NCI-H748 (cell line): ENCODE measurements at regions not wholly inside any gene's neighbourhood (a gene's known extent, or its start where the extent isn't known, plus 50 kb on each side); places are given as distances from the start of the nearest gene placed in this dataset.

Source experiments
- DNase-seq: peaks from one replicate; lab custom pipeline; 2025; ENCODE audit not compliant: unreplicated experiment; lab: John Stamatoyannopoulos, UW

GRCh38 chr1:80517062-80517461 lies 1283.7 kb upstream of the ADGRL2 start:
- DNase-seq = no peak

GRCh38 chr1:80509965-80510522 lies 1290.7 kb upstream of the ADGRL2 start:
- DNase-seq = no peak

GRCh38 chr1:80506216-80506615 lies 1294.5 kb upstream of the ADGRL2 start:
- DNase-seq = no peak

GRCh38 chr1:80498673-80499072 lies 1302.1 kb upstream of the ADGRL2 start:
- DNase-seq = no peak

GRCh38 chr1:80495806-80496205 lies 1304.9 kb upstream of the ADGRL2 start:
- DNase-seq = no peak

- no peak for DNase-seq
These were observed 1328.6 kb upstream of the ADGRL2 start for GRCh38 chr1:80472145-80472544.

- DNase-seq = no peak
These were observed 1332.4 kb upstream of the ADGRL2 start for GRCh38 chr1:80468356-80468755.

- no peak for DNase-seq
These were observed 1338.7 kb upstream of the ADGRL2 start for GRCh38 chr1:80462006-80462405.

GRCh38 chr1:80457409-80457808 lies 1343.3 kb upstream of the ADGRL2 start:
- no peak for DNase-seq

GRCh38 chr1:80453775-80454174 lies 1347.0 kb upstream of the ADGRL2 start:
- no peak for DNase-seq

GRCh38 chr1:80450711-80451110 lies 1350.0 kb upstream of the ADGRL2 start:
- no peak for DNase-seq

- DNase-seq = no peak
These were observed 1352.7 kb upstream of the ADGRL2 start for GRCh38 chr1:80448081-80448480.

- no peak for DNase-seq
These were observed 1353.2 kb upstream of the ADGRL2 start for GRCh38 chr1:80447526-80447925.

- no peak for DNase-seq
These were observed 1355.7 kb upstream of the ADGRL2 start for GRCh38 chr1:80445033-80445432.

- DNase-seq = no peak
These were observed 1356.6 kb upstream of the ADGRL2 start for GRCh38 chr1:80444171-80444570.

- DNase-seq = no peak
These were observed 1359.1 kb upstream of the ADGRL2 start for GRCh38 chr1:80441664-80442063.

- DNase-seq = no peak
These were observed 1363.9 kb upstream of the ADGRL2 start for GRCh38 chr1:80436851-80437250.

GRCh38 chr1:80427881-80428280 lies 1372.9 kb upstream of the ADGRL2 start:
- peak; percentile 5 for DNase-seq

- DNase-seq = no peak
These were observed 1376.5 kb upstream of the ADGRL2 start for GRCh38 chr1:80424249-80424648.

GRCh38 chr1:80418134-80418533 lies 1382.6 kb upstream of the ADGRL2 start:
- DNase-seq = no peak

- no peak for DNase-seq
These were observed 1383.1 kb upstream of the ADGRL2 start for GRCh38 chr1:80417671-80418070.

- no peak for DNase-seq
These were observed 1386.8 kb upstream of the ADGRL2 start for GRCh38 chr1:80413969-80414368.

GRCh38 chr1:80410233-80410632 lies 1390.5 kb upstream of the ADGRL2 start:
- no peak for DNase-seq

- no peak for DNase-seq
These were observed 1397.0 kb upstream of the ADGRL4 start for GRCh38 chr1:80403471-80403893.
